ENCODE measurements at regions not wholly inside any gene's neighbourhood (a gene's known extent, or its start where the extent isn't known, plus 50 kb on each side); places are given as distances from the start of the nearest gene placed in this dataset.

- no peak for DNase-seq (ENCODE audit: low spot score)
Observed at GRCh38 chr22:22999523-22999922, 70.8 kb upstream of the GNAZ start.

GRCh38 chr22:23000657-23001347, 69.5 kb upstream of the GNAZ start:
- no peak for DNase-seq (ENCODE audit: low spot score)

GRCh38 chr22:23001463-23001862, 68.9 kb upstream of the GNAZ start:
- DNase-seq (ENCODE audit: low spot score) = no peak

GRCh38 chr22:23002612-23003180, 67.6 kb upstream of the GNAZ start:
- DNase-seq (ENCODE audit: low spot score) = no peak

- DNase-seq (ENCODE audit: low spot score) = no peak
Observed at GRCh38 chr22:23007823-23008222, 62.5 kb upstream of the GNAZ start.

- DNase-seq (ENCODE audit: low spot score) = no peak
Observed at GRCh38 chr22:23008896-23009295, 61.4 kb upstream of the GNAZ start.

Data from AG08395 (cell line).